Upper lobe of left lung (tissue), 6 donors: ENCODE measurements at regions not wholly inside any gene's neighbourhood (a gene's known extent, or its start where the extent isn't known, plus 50 kb on each side); places are given as distances from the start of the nearest gene placed in this dataset.

Experiments
- ATAC-seq, 2 donors: fragments of 200-7000 bp; cut with Tn5 transposase; one replicate each; pipeline ENCODE4 v1.9.1; 2022; ENCODE audit warnings: mild to moderate bottlenecking in 2 of 2, moderate library complexity in 2 of 2; ENCODE audit not compliant: low FRiP score in 2 of 2
- DNase-seq, 2 donors: peaks; one replicate each; pipeline ENCODE4 v3.0.0-alpha.2; 2019 to 2020
- H3K27ac ChIP-seq, 4 donors: fragments of 200-600 bp; sonication (generic); one replicate each; pipeline ENCODE4 v1.5.1; 2016 to 2019
- H3K27me3 ChIP-seq, 4 donors: fragments of 200-600 bp; sonication (generic); one replicate each; pipeline ENCODE4 v1.5.1; 2017 to 2019
- H3K36me3 ChIP-seq, 4 donors: fragments of 200-600 bp; sonication (generic); one replicate each; pipeline ENCODE4 v1.5.1; 2016 to 2019
- H3K4me1 ChIP-seq, 4 donors: fragments of 200-600 bp; sonication (generic); one replicate each; pipeline ENCODE4 v1.5.1; 2018 to 2019
- H3K4me3 ChIP-seq, 4 donors: fragments of 200-600 bp; sonication (generic); one replicate each; pipeline ENCODE4 v1.5.1; 2017 to 2019; ENCODE audit warnings: mild to moderate bottlenecking in 2 of 4, moderate library complexity in 1 of 4
- H3K9me3 ChIP-seq, 4 donors: fragments of 200-600 bp; sonication (generic); one replicate each; pipeline ENCODE4 v1.5.1; 2018 to 2019
- EP300 ChIP-seq, 4 donors: sonication (generic); formaldehyde crosslinking; IDR thresholded peaks; one replicate each; pipeline ENCODE4 v1.5.1; 2017; ENCODE audit warnings: antibody characterized with exemption in 4 of 4, control low read depth in 2 of 4
- POLR2A ChIP-seq, 4 donors: fragments of 450-650 bp; IDR thresholded peaks; one replicate each; pipeline ENCODE4 v1.5.1; 2016 to 2017; ENCODE audit warnings: antibody characterized with exemption in 4 of 4, mild to moderate bottlenecking in 2 of 4
- POLR2AphosphoS5 ChIP-seq, 2 donors: sonication (generic); formaldehyde crosslinking; IDR thresholded peaks; one replicate each; pipeline ENCODE4 v1.5.1; 2017; ENCODE audit warnings: antibody characterized with exemption in 2 of 2
- WGBS, 2 donors: methylation state at CpG; one replicate each; pipeline ENCODE4 v1.1.5; 2017 to 2018; 5-methylcytosine and 5-hydroxymethylcytosine counted together
- TF ChIP-seq, protein P1 (sequence below), 6 experiments: fragments of 450-650 bp in 4 of 6; fragments of 200-600 bp in 2 of 6; sonication (generic) in 2 of 6; IDR thresholded peaks; one replicate each; pipeline ENCODE4 v1.5.1; 2016 to 2019; ENCODE audit warnings: antibody characterized with exemption in 6 of 6
- donor health status: DM: no; HTN: no; CAD: no; lungs with moderate emphysema.
- donor health status: DM: no; HTN: yes; CAD: no; lungs with severe emphysema.

DNA sequence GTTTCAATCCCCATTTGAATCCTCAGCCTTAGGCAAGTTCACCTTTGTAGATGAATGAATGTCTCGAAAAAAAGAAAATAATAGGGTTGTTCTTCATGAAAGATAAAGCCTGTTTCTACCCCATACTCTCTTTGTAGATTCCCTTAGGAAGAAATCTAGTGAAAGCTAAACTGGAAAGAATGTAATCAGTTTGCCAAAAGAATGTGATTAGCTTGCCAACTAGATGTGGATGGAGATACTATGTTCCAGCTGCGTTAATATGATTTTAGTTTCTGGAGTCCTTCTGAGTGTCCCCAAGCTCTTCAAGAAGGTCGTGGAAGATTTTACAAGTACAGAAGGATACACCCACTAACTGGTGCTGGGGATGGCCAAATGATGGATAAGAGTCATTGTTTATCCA is 162.3 kb upstream of the EDNRA start:
- ATAC-seq (peak in 1 of 2 donors; percentile 35), DNase-seq (no peak)
- Histone ChIP-seq H3K27me3 (no peaks in the 10 kb centered on the region), H3K27ac (no peak overlapping the region), H3K4me3 (no peak overlapping the region), H3K9me3 (no peaks in the 10 kb centered on the region), H3K4me1 (peaks cover 0 to 2% (median 0%) of the 10 kb centered on the region in 4 donors), H3K36me3 (no peaks in the 10 kb centered on the region)
- WGBS, 2 donors = 47 to 54% methylated on average over 3 of the region's 3 CpGs
- TF ChIP-seq EP300 (IDR thresholded peaks at IDR 0.05) = no peak
- no peak for TF ChIP-seq POLR2AphosphoS5 (IDR thresholded peaks at IDR 0.05)
- no peak for TF ChIP-seq POLR2A (IDR thresholded peaks at IDR 0.05)
- TF ChIP-seq, protein P1, sequence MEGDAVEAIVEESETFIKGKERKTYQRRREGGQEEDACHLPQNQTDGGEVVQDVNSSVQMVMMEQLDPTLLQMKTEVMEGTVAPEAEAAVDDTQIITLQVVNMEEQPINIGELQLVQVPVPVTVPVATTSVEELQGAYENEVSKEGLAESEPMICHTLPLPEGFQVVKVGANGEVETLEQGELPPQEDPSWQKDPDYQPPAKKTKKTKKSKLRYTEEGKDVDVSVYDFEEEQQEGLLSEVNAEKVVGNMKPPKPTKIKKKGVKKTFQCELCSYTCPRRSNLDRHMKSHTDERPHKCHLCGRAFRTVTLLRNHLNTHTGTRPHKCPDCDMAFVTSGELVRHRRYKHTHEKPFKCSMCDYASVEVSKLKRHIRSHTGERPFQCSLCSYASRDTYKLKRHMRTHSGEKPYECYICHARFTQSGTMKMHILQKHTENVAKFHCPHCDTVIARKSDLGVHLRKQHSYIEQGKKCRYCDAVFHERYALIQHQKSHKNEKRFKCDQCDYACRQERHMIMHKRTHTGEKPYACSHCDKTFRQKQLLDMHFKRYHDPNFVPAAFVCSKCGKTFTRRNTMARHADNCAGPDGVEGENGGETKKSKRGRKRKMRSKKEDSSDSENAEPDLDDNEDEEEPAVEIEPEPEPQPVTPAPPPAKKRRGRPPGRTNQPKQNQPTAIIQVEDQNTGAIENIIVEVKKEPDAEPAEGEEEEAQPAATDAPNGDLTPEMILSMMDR (IDR thresholded peaks at IDR 0.05) = no peak

- H3K27me3 ChIP-seq = no peaks in the 10 kb centered on the region
- no peak overlapping the region for H3K27ac ChIP-seq
- H3K36me3 ChIP-seq = no peaks in the 10 kb centered on the region
- DNase-seq (no peak), ATAC-seq (no peak)
- H3K4me1 ChIP-seq = no peaks in the 10 kb centered on the region
- no peak overlapping the region for H3K4me3 ChIP-seq
- TF ChIP-seq POLR2A (IDR thresholded peaks at IDR 0.05) (no peak), EP300 (IDR thresholded peaks at IDR 0.05) (no peak), POLR2AphosphoS5 (IDR thresholded peaks at IDR 0.05) (no peak)
- TF ChIP-seq, protein P1 (IDR thresholded peaks at IDR 0.05) = no peak
- no peaks in the 10 kb centered on the region for H3K9me3 ChIP-seq
- 78 to 87% methylated on average over 3 of the region's 3 CpGs for WGBS, 2 donors
These were observed 155.3 kb upstream of the EDNRA start for GRCh38 chr4:147325571-147325981.

DNA sequence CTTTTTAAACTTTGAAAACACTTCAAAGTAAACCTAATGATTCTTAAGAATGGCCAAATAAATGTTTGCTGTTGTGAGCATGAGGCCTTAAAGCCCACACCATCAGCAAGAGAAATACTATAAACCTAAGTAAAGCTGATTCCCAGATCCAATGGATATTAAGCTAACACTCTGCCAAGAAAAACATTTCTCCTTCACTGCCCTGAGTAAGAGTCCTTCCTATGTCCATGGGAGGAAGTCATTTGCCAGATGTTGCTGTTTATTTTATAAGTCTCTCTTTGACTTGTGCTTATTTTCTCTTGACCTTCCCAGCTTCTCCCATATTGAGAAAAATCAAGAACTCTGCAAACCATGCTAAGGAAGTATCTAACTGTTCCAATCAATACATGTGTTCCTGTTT is 154.3 kb upstream of the EDNRA start:
- no peak for DNase-seq
- no peak overlapping the region for H3K27ac ChIP-seq
- no peak for ATAC-seq

DNA sequence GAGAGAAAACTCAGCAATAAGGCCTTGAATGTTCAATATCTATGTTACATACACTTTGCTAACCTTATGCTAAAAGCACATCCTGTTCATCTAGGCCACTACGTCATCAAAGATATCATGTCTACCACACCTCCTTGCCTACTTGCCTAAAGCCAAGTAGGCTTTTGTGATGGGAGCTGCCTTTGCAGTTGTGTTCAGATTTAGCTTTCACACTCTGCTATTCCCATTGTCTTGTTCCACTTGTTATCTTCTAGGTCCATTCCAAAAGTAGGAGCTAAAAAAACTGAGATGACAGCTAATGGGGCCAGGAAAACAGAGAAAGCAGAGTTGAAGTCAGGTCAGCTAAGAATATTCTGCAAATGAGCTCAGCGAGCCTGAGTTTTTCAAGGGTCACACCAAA is 153.6 kb upstream of the EDNRA start:
- Histone ChIP-seq H3K27ac (no peak overlapping the region), H3K36me3 (no peaks in the 10 kb centered on the region), H3K4me3 (no peak overlapping the region), H3K9me3 (no peaks in the 10 kb centered on the region), H3K27me3 (no peaks in the 10 kb centered on the region), H3K4me1 (no peaks in the 10 kb centered on the region)
- ATAC-seq = no peak
- WGBS, 2 donors = 75 to 78% methylated on average over 2 of the region's 2 CpGs
- DNase-seq = no peak
- no peak for TF ChIP-seq POLR2A (IDR thresholded peaks at IDR 0.05)
- TF ChIP-seq, protein P1 (IDR thresholded peaks at IDR 0.05) = no peak
- no peak for TF ChIP-seq POLR2AphosphoS5 (IDR thresholded peaks at IDR 0.05)
- no peak for TF ChIP-seq EP300 (IDR thresholded peaks at IDR 0.05)

More for the DNA sequence above, 154.3 kb upstream of the EDNRA start:
- Histone ChIP-seq H3K27me3 (no peaks in the 10 kb centered on the region), H3K9me3 (no peaks in the 10 kb centered on the region), H3K4me1 (no peaks in the 10 kb centered on the region), H3K36me3 (no peaks in the 10 kb centered on the region), H3K4me3 (no peak overlapping the region)
- TF ChIP-seq POLR2AphosphoS5 (IDR thresholded peaks at IDR 0.05) = no peak
- TF ChIP-seq, protein P1 (IDR thresholded peaks at IDR 0.05) = no peak

DNA sequence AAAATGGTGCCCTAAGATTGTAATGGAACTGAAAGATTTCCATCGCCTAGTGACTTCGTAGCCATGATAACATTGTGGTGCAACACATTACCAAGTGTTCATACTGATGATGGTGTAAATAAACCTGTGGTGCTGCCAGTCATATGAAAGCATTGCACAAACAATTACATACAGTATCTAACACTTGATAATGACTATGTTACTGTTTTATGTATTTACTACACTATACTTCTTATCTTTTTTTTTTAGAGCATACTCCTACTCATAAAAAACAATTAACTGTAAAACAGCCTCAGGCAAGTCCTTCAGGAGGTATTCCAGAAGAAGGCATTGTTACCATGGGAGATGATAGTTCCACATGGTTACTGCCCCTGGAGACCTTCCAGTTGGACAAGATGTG is 152.7 kb upstream of the EDNRA start:
- WGBS, 2 donors = 90 to 95% methylated on average over 2 of the region's 2 CpGs
- H3K9me3 ChIP-seq = no peaks in the 10 kb centered on the region
- no peak for DNase-seq
- TF ChIP-seq POLR2AphosphoS5 (IDR thresholded peaks at IDR 0.05) = no peak
- TF ChIP-seq POLR2A (IDR thresholded peaks at IDR 0.05) = no peak
- TF ChIP-seq, protein P1 (IDR thresholded peaks at IDR 0.05) = no peak
- no peak for TF ChIP-seq EP300 (IDR thresholded peaks at IDR 0.05)
- H3K27ac ChIP-seq = no peak overlapping the region
- H3K27me3 ChIP-seq = no peaks in the 10 kb centered on the region
- no peak overlapping the region for H3K4me3 ChIP-seq
- ATAC-seq = no peak
- no peaks in the 10 kb centered on the region for H3K36me3 ChIP-seq
- no peaks in the 10 kb centered on the region for H3K4me1 ChIP-seq
